Dermis blood vessel endothelial cell (primary cell): ENCODE measurements at regions not wholly inside any gene's neighbourhood (a gene's known extent, or its start where the extent isn't known, plus 50 kb on each side); places are given as distances from the start of the nearest gene placed in this dataset.
"Not testable (repeated sequence)": the region's sequence is repeated elsewhere in the genome, so short reads cannot be mapped to it uniquely, and the experiment has no call there.

ENCODE experiments used
- DNase-seq: peaks from one replicate; pipeline ENCODE4 v3.0.0; 2010

DNA sequence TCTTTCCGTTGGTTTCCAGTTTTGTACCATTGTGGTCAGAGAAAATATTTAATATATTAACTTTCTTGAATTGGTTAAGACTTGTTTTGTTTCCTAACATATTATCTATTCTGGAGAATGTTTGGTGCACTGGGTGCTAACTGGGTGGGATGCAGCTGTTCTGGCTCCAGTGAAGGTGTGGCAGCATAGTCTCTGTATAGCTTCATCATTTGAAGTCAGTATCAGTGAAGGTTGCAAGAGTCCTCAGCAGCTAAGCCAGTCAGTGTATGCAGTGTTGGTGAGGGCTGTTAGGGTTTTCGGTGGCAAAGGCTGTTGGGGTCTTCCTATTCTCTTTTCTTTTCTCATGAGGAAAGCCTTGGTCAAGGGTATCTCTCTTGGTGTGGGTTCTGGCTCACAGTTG, 698.7 kb upstream of the ADGRL4 start:
- DNase-seq: no peak

DNA sequence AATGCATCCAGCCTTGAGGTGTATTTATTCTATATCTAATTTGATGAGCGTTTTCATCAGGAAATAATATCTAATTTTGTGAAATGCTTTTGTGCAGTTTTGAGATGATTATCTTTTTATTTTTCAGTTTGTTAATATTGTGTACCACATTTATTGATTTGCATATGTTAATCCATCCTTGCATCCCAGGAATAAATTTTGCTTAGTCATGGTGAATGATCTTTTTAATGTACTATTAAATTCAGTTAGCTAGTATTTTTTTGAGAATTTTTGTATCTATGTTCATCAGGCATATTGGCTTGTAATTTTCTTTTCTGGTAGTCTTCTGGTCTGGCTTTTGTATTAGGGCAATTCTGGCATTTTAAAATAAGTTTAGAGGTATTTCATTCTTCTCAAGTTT, 697.5 kb upstream of the ADGRL4 start:
- DNase-seq: no peak

DNA sequence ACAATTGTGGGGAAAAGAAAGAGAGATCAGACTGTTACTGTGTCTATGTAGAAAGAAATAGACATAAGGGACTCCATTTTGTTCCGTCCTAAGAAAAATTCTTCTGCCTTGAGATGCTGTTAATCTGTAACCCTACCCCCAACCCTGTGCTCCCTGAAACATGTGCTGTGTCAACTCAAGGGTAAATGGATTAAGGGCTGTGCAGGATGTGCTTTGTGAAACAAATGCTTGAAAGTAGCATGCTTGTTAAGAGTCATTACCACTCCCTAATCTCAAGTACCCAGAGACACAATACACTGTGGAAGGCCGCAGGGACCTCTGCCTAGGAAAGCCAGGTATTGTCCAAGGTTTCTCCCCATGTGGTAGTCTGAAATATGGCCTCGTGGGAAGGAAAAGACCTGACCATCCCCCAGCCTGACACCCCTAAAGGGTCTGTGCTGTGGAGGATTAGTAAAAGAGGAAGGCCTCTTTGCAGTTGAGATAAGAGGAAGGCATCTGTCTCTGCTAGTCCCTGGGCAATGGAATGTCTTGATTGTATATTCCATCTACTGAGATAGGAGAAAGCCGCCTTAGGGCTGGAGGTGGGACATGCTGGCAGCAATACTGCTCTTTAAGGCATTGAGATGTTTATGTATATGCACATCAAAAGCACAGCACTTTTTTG, 695.9 kb upstream of the ADGRL4 start:
- DNase-seq: not testable (repeated sequence)

DNA sequence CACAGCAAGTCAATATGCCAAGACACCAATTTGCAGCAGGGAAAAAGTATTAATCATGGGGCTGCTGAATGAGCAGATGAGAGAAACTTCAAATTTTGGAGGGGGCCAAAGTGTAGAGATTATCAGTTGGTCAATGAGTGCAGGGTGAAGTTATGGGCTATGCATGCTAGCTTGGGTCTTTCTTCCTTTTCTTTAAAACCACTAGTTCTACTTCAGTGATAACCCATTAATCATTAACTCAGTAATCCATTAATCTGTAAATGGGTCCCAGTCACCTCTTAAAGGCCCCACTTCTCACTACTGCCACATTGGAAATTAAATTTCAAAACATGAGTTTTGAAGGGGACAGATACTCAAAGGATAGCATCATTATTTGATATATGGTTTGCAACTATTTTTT, 688.6 kb upstream of the ADGRL4 start:
- DNase-seq: no peak

DNA sequence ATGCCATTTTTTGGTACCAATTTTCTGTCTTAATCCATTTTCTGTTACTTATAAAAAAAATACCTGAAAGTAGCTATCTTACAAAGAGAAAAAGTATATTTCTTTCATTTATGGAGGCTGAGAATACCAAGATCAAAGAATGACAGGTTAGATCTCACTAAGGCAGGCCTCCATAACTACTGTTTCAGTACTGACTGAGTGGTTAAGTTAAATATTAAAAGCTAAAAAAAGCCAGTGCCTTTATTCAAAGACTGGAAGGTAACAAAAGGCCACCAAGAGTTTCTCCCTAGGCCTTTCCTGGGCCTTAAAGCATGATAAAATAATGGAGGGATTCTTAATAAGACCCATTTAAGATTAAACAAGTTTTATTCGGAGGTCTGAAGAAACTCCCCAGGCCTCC, 687.7 kb upstream of the ADGRL4 start:
- DNase-seq: no peak

DNA sequence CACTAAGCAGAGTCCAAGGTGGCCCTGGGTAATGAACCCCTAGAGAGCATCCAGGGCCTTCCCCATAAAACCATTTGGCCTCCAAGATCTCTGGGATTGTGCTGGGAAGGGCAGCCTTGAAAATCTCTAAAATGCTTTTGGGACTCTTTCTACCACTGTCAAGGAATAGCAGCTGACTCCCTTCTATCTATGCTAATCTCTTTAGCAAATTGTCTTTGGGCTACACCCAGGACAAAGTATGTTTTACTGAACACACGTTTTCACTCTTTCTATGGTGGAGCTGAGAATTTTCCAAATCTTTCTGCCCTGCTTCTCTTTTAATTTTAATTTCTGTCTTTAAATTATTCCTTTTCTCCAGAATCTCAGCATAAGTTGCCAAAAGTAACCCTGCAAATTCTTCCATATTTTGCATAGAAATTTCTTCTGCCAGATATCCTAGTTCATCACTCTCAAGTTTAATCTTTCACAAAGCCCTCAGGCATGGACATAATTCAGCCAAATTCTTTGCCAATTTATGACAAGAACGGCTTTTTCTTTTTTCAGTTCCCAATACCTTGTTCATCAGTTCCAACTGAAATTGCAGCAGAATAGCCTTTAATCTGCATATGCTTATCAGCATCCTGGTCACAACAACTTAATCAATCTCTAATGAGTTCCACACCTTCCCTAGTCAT, 687.0 kb upstream of the ADGRL4 start:
- no peak for DNase-seq

DNA sequence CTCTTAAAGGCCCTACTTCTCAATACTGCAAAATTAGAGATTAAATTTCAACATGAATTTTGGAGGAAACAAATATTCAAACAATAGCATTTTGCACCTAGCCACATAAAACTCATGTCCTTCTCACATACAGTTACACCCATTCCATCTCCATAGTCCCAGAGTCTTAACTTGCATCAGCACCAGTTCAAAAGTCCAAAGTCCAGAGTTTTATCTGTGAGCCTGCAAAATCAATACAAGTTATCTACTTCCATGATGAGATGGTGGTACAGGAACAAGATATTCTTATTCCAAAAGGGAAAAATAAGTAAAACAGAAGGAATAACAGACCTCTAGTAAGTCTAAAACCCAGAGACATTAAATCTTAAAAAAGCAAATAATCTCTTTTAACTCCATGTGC, 686.0 kb upstream of the ADGRL4 start:
- DNase-seq: no peak

DNA sequence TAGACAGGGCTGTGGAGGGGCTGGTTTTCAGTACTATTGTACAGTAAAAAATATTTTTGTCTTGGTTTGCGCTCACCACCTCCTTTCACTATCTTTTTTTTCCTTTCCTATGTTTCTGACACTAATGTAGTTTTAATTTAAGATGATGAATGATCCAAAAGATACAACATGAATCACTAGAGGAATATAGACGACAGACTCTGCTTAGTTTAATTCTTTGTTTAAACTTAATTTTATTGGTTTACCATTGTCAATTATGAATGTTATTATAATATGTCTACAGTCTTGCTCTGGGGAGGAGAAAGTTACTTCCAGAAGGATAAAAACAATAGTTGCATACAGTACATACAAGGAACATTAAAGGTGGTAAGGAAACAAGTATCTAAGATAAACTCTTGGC, 682.4 kb upstream of the ADGRL4 start:
- no peak for DNase-seq

DNA sequence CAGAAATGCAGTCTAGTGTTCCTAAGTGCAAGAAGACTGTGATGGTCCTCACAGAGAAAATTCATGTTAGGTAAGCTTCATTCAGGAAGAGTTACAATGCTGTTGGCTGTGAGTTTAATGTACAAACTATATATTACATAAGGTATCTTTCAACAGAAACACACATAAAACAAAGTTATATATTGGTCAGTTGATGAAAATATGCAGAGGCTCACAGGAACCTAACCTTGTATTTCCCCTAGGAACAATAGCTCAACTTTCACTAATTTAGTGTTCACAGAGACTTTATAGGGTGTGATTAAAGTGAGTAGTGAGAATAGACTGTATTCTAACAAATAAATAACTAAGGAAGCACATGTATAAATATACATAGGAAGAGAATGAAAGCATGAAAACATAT, 676.9 kb upstream of the ADGRL4 start:
- DNase-seq: no peak

DNA sequence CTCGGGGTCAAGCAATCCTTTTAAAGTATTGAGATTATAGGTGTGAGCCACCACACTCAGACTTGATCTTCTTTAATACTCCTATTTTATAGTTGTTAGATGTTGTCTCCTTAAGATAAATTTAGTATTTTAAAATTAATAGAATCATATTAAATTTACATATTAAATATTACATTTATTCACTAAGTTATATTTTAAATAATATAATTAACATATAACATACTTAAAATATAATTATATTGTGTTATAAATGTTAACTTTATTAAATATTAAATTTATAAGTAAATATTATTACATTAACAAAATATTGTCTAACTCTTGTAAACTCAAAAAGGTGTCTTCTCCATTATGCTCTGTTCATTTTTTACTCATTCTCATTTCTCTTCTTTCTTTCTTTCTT, 675.9 kb upstream of the ADGRL4 start:
- no peak for DNase-seq

DNA sequence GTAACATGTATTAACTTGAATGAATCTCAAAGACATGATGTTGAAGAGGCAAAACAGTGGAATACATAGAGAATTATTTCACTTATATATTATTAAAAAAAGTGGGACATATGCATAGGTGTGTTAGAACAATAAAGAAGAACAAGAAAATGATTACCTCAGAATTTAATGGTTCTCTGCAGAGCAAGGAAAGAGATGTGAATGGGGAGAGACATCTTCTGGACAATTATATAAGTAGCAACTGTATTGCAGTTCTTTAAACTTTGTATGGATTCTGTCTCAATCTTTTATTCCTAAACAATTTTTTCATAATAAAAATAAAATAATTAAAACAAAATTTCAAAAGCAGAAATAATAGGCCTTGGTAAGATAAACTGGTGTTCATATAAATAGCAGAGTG, 674.9 kb upstream of the ADGRL4 start:
- DNase-seq: no peak

DNA sequence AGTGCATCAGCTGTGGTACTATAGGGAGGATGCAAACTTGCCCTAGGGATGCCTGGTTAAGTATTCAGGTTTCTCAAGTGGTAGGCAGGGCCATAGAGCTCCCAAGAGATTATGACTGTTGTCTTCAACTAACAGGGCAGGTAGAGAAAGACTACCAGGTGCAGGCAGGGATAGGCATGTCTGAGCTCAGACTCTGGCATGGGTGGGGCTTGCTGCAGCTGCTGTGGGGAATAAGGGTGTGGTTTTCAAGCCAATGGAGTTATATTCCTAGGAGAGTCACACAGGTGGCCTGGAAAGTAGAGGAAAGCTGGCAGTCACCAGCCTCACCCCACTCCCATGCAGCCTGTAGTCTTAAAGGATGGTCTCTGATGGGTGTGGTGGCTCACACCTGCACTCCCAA, 673.4 kb upstream of the ADGRL4 start:
- DNase-seq: no peak

DNA sequence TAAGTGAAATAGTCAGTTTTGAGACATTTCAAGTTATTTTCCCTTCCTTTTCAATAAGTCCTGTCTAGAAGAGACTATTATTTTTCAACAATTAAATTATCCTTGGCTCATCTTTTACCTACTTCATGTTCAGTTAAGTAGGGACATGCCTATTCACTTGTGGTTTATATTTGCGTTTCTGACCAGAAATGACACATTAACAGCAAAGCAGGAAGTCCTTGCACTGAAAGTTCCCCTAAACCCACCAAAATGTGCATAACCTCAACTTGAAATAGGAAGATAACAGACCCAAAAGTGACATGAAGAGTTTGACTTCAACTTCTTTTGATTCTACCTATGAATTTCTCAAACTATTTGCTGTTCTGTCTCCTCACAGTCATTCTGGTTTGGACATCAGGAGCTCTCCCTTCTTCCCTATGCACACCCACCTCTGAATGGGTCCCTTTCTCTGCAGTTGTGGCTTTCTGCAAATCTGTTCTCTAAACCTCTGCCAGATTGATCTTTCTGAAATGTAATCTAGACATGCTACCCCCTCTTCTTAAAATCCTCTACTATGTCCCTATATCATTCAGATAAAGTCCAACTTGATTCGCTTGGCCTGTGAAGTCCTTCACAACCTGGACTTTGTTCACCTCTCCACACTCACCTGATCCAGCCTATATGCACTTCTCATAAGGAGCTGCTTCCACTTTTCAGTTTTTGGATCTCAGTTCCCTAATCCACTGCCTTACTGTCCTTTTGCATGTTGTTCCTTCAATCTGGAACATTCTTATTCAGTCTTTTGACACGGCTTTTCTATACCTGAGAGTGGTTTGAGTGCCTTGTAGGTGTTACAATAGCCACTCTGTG, 661.5 kb upstream of the ADGRL4 start:
- DNase-seq: no peak

DNA sequence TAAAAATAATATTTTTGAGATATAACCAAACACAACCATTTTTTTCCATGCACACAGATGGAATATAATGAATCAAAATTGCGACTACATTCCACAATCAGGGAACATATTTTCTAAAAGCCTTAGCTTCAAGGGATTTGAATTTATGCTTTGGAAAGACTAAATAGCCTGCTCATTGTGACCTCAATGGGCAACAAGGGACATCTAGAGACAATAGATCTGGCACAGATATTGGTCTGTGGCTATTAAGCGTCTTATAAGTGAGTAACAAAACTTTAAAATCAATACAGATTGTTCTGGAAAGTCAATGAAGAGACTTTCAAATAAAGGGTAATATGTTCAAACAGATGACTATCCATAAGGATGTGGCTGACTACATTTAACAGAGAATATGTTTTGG, 660.6 kb upstream of the ADGRL4 start:
- no peak for DNase-seq

DNA sequence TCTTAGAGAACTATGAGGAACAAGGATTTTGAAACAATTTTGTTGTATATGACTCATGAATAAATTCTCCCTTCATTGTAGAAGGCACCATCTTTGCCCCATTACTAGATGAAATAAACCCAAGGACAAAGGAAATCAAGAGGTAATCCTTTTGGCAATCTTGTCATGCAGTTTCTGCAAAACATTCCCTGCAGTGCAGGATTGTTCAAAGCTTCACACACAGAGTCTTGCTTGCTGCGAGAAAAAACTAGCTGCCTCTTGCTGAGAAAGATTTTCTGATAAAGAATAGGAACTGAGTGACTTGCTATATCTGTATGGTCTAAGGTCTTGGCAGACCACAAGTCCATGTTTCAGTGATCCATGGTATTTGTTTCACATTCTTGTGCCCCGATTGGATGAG, 657.4 kb upstream of the ADGRL4 start:
- no peak for DNase-seq

DNA sequence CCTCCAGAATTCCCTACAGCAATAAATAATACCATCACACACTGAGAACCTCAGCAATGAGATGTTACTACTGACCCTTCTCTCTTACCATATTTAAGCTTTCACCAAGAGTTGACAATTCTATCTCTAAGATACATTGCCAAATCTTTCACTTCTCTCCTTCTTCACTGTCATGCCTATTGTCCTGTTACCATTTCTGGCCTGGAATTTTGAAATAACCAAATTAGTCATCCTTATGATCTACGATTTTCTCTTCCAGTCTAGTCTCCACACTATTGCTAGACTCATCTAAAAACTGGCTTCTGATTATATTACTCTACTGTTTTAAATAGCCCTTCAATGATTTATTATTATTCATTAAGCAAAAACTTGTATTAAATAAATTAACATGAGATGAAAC, 656.1 kb upstream of the ADGRL4 start:
- no peak for DNase-seq

DNA sequence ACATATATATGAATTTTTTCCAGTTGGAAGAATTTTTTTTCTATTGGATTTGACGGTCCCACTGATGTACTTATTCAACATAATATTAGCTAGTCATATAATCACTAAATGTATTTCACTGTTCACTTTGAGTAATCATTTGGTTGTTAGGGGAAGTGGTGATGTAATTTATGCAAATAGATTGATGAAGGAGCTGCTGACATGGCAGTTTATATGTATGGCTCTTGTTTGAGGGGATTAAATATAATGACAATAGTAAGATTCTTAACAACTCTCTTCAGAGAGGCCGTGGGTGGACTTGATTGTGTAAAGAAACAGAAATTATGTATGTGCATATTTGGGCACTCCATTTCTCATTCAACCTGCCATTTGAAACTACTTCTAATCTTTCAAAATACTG, 653.6 kb upstream of the ADGRL4 start:
- no peak for DNase-seq

DNA sequence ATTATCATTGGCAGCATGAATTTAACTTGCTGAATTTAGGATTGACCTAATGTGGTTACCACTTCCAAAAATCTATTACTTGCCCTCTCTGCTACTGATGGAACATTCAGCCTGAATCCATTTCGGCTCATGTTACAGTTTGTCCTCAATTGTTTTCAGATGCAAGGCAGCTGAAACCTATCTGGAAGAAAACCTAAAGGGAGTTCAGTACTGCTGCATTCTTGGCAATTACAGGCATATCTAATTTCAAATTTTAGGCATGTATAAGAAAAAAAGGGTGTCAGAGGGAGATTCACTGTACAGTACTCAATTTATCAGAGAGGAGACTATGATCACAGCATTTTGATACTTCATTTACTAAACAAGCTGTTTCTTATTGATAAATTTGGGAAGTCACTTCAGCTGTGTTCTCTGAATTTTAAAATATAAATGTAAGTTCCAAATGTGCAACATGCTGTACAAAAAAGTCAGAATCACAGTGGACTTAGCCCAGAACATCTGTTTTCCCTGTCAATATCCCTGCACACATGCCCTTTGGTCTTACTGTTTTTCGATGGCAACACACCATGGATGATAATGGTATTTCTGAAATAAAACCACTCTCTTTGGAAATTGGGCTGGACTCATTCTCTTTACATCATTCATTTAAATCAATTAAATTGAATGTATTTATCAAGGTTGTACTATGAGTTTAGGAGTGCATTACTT, 651.6 kb upstream of the ADGRL4 start:
- no peak for DNase-seq

DNA sequence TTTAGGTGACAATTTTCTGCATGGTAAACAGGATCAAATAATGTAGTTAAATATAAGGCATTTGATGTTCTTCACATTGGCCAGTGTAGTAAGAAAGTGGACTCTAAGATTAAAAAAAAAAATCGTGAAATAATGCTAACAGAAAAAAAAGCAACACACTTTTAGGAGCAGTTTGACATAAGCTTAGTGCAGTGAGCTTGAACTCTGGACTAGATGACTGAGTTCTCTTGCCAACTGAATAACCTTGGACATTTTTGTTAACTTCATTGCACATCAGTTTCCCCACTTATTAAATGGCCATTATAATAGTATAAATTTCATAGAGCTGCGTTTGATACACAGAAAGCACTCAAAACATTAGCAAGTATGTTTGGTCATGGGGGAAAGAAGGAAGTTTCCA, 649.3 kb upstream of the ADGRL4 start:
- DNase-seq: no peak

DNA sequence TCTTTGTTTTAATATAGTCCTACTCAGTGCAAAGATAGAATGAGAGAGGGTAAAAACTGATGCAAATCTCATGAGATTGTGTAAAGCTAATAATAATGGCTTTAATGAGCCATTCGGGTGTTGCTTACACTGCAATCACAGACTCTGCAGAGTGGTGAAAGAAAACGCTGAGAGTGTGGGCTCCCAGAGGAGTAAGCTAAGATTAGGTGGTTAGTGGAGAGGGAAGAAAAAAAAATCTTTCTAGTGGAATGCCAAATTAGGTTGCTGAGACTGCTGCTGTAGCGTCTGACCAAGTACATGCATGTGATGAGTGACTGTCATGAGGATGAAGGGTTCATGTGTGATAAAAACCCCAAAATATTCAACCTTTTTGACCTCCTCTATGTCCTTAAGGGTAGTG, 645.9 kb upstream of the ADGRL4 start:
- DNase-seq: no peak

DNA sequence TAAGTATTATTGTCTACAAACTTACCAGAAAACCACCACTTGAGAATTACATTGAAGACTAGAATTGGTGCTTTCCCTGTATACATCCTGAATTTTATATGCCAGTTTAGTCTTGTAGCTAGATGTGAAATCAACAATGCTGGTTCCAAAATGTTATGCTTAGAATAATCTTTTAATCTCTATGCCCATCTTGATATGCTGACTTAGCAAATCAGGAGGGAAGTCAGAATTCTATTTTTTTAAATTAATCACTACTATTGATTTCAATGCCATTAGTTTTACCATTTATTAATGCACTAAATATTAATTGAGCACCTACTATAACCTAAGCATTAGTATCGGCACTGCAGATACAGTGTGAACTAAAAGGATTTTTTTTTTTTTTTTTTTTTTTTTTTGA, 641.6 kb upstream of the ADGRL4 start:
- no peak for DNase-seq

DNA sequence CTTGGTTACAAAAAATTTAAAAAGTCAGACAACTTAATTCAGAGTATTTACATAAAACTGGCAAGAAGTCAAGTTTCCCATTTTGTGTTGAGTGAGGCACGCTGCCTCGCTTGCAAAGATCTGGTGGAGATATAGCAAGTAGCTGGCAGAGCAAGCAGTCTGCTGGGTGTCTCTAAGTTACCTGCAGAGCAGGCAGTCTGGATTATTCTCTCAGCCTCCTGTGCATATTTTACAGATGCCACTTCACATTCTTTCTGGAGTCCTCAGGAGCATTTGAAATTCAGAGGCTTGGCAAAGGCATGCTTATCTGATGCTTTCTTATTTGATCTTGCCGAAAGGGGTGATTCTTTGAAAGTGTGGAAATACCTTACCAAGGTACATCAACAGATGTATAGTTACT, 640.4 kb upstream of the ADGRL4 start:
- DNase-seq: no peak

DNA sequence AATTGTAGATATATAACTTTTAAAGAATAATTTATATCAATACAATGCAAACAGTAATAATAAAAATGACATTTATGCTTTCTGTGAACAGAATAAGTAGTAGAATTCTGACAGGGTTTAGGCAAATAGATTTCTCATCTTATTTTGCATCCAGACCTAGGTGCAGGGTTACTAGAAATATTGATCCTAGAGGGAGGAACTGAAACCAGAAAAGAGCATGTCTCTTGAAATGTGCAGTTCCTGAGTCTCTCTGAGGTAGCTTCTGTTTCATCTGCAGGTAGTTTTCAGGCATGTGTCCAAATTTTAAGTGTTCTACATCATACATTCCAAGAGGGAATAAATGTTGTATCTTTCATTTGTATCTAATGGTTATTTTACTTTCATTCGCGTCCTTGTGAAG, 631.9 kb upstream of the ADGRL4 start:
- no peak for DNase-seq
